ENCODE measurements at regions not wholly inside any gene's neighbourhood (a gene's known extent, or its start where the extent isn't known, plus 50 kb on each side); places are given as distances from the start of the nearest gene placed in this dataset.
A peak's percentile ranks its signal among the peaks of the same experiment; 100 is the strongest.
"Not testable (repeated sequence)": the region's sequence is repeated elsewhere in the genome, so short reads cannot be mapped to it uniquely, and the experiment has no call there.

DNA sequence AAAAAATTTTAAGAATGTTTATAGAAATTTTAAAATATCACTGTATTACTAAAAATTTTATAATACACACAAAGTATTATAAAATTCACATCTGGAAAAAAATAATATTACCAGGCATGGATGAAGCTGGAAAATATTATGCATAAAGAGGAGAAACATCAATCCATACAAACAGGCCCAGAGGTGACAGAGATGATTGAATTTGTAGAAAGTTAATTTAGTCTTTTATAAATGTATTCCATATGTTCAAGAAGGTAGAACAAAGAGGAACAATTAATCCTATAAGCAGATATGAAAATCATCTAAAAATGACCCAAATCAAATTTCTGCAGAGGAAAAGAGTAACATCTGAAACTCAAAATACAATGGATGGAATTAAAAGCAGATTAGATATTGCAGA is 605.2 kb upstream of the CELF4 start:
- Histone ChIP-seq H3K4me3 (ENCODE audit: low read depth, low read length) (no peak overlapping the region), H3K36me3 (ENCODE audit: control insufficient read depth, insufficient read depth, low read length) (no peaks in the 10 kb centered on the region), H3K27me3 (ENCODE audit: control insufficient read depth, insufficient read depth, low read length) (no peaks in the 10 kb centered on the region)
- TF ChIP-seq, protein P1, sequence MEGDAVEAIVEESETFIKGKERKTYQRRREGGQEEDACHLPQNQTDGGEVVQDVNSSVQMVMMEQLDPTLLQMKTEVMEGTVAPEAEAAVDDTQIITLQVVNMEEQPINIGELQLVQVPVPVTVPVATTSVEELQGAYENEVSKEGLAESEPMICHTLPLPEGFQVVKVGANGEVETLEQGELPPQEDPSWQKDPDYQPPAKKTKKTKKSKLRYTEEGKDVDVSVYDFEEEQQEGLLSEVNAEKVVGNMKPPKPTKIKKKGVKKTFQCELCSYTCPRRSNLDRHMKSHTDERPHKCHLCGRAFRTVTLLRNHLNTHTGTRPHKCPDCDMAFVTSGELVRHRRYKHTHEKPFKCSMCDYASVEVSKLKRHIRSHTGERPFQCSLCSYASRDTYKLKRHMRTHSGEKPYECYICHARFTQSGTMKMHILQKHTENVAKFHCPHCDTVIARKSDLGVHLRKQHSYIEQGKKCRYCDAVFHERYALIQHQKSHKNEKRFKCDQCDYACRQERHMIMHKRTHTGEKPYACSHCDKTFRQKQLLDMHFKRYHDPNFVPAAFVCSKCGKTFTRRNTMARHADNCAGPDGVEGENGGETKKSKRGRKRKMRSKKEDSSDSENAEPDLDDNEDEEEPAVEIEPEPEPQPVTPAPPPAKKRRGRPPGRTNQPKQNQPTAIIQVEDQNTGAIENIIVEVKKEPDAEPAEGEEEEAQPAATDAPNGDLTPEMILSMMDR (IDR thresholded peaks at IDR 0.05; ENCODE audit: insufficient read depth, low read length, poor library complexity, severe bottlenecking) = no peak
- no peak for DNase-seq (ENCODE audit: low read depth)

DNA sequence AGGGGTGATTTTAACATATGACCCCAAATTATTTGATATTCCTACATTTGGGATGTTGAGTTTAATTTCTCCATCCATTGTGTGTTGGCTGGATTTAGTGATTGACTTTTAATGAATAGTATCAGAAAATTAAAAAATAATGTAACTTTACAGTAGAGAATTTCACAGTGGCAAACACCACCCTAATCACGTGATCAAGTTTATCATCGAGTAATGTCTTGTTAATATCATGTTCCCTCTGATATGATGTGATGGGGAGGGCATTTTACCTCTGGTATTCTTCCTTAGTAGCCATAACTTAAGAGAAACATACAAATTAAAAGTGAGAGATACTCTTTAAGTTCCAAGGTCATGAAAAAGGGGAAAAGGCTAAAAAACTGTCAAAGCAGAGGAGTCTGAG is 602.0 kb upstream of the CELF4 start:
- H3K4me3 ChIP-seq (ENCODE audit: low read depth, low read length) = no peak overlapping the region
- no peak for DNase-seq (ENCODE audit: low read depth)
- TF ChIP-seq, protein P1 (IDR thresholded peaks at IDR 0.05; ENCODE audit: insufficient read depth, low read length, poor library complexity, severe bottlenecking) = no peak

DNA sequence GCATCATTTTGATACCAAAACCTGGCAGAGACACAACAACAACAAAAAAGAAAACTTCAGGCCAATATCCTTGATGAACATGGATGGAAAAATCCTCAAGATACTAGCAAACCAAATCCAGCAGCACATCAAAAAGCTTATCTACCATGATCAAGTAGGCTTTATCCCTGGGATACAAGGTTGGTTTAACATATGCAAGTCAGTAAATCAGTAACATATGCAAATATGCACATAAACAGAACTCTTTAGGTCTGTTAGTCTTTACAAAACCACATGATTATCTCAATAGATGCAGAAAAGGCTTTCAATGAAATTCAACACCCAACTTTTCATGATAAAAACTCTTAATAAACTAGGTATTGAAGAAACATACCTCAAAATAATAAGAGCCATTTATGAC is 587.5 kb upstream of the CELF4 start:
- not testable (repeated sequence) for H3K36me3 ChIP-seq (ENCODE audit: control insufficient read depth, insufficient read depth, low read length); H3K4me3 ChIP-seq (ENCODE audit: low read depth, low read length); DNase-seq (ENCODE audit: low read depth); H3K27me3 ChIP-seq (ENCODE audit: control insufficient read depth, insufficient read depth, low read length)

More for the DNA sequence above, 602.0 kb upstream of the CELF4 start:
- H3K27me3 ChIP-seq (ENCODE audit: control insufficient read depth, insufficient read depth, low read length) = no peaks in the 10 kb centered on the region
- H3K36me3 ChIP-seq (ENCODE audit: control insufficient read depth, insufficient read depth, low read length) = no peaks in the 10 kb centered on the region

DNA sequence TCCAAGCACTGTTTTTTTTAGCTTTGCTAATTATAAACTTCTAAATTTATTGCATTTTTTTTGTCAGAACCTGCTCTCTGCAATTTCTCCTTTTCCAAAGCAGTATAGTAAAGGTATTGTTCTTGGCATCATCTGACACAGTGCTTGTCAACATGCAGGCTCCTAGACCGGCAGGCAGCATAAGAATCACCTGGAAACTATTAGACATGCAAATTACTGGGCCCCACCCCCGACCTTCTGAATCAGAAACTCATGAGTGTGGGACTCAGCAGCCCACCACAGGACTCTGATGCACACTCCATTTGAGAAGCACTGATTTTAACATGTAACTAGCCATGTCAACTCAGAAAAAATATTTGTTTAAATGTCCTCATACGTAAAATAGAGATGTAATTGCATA is 551.1 kb upstream of the CELF4 start:
- Histone ChIP-seq H3K27me3 (ENCODE audit: control insufficient read depth, insufficient read depth, low read length) (no peaks in the 10 kb centered on the region), H3K4me3 (ENCODE audit: low read depth, low read length) (no peak overlapping the region), H3K36me3 (ENCODE audit: control insufficient read depth, insufficient read depth, low read length) (no peaks in the 10 kb centered on the region)
- DNase-seq (ENCODE audit: low read depth) = no peak
- TF ChIP-seq, protein P1 (IDR thresholded peaks at IDR 0.05; ENCODE audit: insufficient read depth, low read length, poor library complexity, severe bottlenecking) = no peak

DNA sequence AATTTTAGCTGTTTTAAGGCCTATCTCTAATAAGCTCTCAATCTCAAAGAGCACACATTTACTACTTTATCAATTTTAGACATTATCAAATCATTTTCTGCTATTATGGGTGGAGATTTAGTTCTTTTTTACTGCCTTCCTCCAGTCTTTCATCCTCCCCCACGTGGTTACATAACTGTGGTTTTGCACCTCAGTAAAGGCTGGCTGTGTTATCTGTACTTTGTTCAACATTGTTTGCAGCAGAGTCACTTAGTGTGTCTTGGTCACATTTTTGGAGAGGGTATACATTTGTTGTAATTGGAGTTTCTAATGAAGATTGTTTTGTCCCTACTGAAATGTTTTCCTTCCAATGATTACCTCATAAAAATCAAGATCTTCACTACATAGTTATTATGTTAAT is 549.6 kb upstream of the CELF4 start:
- Histone ChIP-seq H3K36me3 (ENCODE audit: control insufficient read depth, insufficient read depth, low read length) (no peaks in the 10 kb centered on the region), H3K4me3 (ENCODE audit: low read depth, low read length) (no peak overlapping the region), H3K27me3 (ENCODE audit: control insufficient read depth, insufficient read depth, low read length) (no peaks in the 10 kb centered on the region)
- TF ChIP-seq, protein P1 (IDR thresholded peaks at IDR 0.05; ENCODE audit: insufficient read depth, low read length, poor library complexity, severe bottlenecking) = no peak
- DNase-seq (ENCODE audit: low read depth) = peak; percentile 10

DNA sequence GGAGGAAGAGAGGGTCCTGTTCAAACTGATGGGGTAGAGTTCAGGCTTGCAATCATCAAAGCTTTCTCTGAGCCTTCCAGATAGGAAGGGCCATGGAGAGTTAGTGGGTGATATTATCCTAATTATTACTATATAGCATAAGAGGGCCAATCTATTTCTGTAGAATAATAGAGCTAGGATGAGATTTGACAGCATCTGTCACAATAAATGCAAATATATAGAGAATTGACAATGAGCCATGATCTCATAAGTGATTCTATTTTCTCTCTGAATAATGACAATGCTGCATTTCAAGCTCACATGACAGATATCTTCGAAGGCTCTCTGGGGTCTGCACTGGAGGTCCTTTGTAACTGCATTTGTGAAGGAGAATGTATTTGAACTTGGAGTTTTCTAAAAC is 521.9 kb upstream of the CELF4 start:
- DNase-seq (ENCODE audit: low read depth) = no peak
- Histone ChIP-seq H3K36me3 (ENCODE audit: control insufficient read depth, insufficient read depth, low read length) (no peaks in the 10 kb centered on the region), H3K4me3 (ENCODE audit: low read depth, low read length) (no peak overlapping the region), H3K27me3 (ENCODE audit: control insufficient read depth, insufficient read depth, low read length) (no peaks in the 10 kb centered on the region)
- TF ChIP-seq, protein P1 (IDR thresholded peaks at IDR 0.05; ENCODE audit: insufficient read depth, low read length, poor library complexity, severe bottlenecking) = no peak

All from kidney epithelial cell (primary cell).